ENCODE measurements at regions not wholly inside any gene's neighbourhood (a gene's known extent, or its start where the extent isn't known, plus 50 kb on each side); places are given as distances from the start of the nearest gene placed in this dataset.

- TF ChIP-seq, protein P1, sequence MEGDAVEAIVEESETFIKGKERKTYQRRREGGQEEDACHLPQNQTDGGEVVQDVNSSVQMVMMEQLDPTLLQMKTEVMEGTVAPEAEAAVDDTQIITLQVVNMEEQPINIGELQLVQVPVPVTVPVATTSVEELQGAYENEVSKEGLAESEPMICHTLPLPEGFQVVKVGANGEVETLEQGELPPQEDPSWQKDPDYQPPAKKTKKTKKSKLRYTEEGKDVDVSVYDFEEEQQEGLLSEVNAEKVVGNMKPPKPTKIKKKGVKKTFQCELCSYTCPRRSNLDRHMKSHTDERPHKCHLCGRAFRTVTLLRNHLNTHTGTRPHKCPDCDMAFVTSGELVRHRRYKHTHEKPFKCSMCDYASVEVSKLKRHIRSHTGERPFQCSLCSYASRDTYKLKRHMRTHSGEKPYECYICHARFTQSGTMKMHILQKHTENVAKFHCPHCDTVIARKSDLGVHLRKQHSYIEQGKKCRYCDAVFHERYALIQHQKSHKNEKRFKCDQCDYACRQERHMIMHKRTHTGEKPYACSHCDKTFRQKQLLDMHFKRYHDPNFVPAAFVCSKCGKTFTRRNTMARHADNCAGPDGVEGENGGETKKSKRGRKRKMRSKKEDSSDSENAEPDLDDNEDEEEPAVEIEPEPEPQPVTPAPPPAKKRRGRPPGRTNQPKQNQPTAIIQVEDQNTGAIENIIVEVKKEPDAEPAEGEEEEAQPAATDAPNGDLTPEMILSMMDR (optimal IDR thresholded peaks at IDR 0.05 in 1 of 3, IDR thresholded peaks at IDR 0.05 in 1 of 3, conservative IDR thresholded peaks at IDR 0.05 in 1 of 3; ENCODE audit: extremely low read depth in 1 of 3, insufficient read depth in 2 of 3, low read length in 3 of 3) = no peak
- no peak for TF ChIP-seq EZH2 (IDR thresholded peaks at IDR 0.05; ENCODE audit: low read length)
These were observed 491.4 kb downstream of the NEBL start for GRCh38 chr10:20405761-20406160.

Measured in keratinocyte (primary cell).